HUES6 (cell line): ENCODE measurements at regions not wholly inside any gene's neighbourhood (a gene's known extent, or its start where the extent isn't known, plus 50 kb on each side); places are given as distances from the start of the nearest gene placed in this dataset.

ENCODE experiments used
- H3K27ac ChIP-seq: 2 replicates; pipeline ENCODE4 v1.7.0; 2013; ENCODE audit warnings: low read depth, mild to moderate bottlenecking, low read length, inconsistent platforms
- H3K27me3 ChIP-seq: 2 replicates; pipeline ENCODE4 v1.6.1; 2013; ENCODE audit warnings: low read length; ENCODE audit not compliant: control insufficient read depth, insufficient read depth
- H3K36me3 ChIP-seq: 2 replicates; pipeline ENCODE4 v1.6.1; 2013; ENCODE audit warnings: low read length; ENCODE audit not compliant: control insufficient read depth, insufficient read depth
- H3K4me1 ChIP-seq: 2 replicates; pipeline ENCODE4 v1.6.1; 2013; ENCODE audit warnings: low read length; ENCODE audit not compliant: control insufficient read depth, insufficient read depth
- H3K4me3 ChIP-seq: 2 replicates; pipeline ENCODE4 v1.5.1; 2013; ENCODE audit warnings: low read depth, low read length
- H3K9ac ChIP-seq: one replicate; pipeline ENCODE4 v1.6.1; 2013; ENCODE audit warnings: mild to moderate bottlenecking, low read length
- H3K9me3 ChIP-seq: 2 replicates; pipeline ENCODE4 v1.6.1; 2013; ENCODE audit warnings: low read depth, low read length; ENCODE audit not compliant: control insufficient read depth, insufficient read depth

GRCh38 chr1:17973694-17974093 lies 133.9 kb upstream of the IGSF21 start:
- H3K27me3 ChIP-seq = peaks cover 10% of the 10 kb centered on the region; the same call in 1 of the 2 replicates

DNA sequence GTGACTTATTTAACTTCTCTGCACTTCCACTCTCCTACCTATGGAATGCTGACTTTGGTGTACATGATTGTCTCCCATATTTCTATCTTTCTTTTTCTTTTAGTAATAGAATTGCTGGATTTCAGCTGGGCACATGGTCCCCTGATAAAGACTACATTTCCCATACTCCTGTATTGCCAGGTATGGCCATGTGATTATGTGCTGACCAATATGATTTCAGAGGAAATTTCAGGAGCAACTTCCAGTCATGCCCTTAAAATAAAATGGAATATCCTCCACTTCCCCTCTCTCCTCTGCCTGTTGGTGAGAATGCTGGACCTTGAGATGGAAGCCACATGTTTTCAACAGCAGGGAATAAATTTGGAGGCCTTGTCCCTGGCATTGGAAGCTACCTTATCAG lies 130.7 kb upstream of the IGSF21 start:
- H3K36me3 ChIP-seq = no peaks in the 10 kb centered on the region
- no peak overlapping the region for H3K27ac ChIP-seq
- H3K9me3 ChIP-seq = no peaks in the 10 kb centered on the region
- no peak overlapping the region for H3K4me3 ChIP-seq
- H3K9ac ChIP-seq = no peak overlapping the region
- peaks cover 4% of the 10 kb centered on the region; the same call in 1 of the 2 replicates for H3K4me1 ChIP-seq
- peaks cover 10% of the 10 kb centered on the region; the same call in 1 of the 2 replicates for H3K27me3 ChIP-seq

More at GRCh38 chr1:17973694-17974093, 133.9 kb upstream of the IGSF21 start:
- H3K36me3 ChIP-seq = no peaks in the 10 kb centered on the region
- no peak overlapping the region for H3K27ac ChIP-seq
- H3K4me3 ChIP-seq = no peak overlapping the region
- no peak overlapping the region for H3K9ac ChIP-seq
- H3K9me3 ChIP-seq = no peaks in the 10 kb centered on the region
- peaks cover 4% of the 10 kb centered on the region; the same call in 1 of the 2 replicates for H3K4me1 ChIP-seq

DNA sequence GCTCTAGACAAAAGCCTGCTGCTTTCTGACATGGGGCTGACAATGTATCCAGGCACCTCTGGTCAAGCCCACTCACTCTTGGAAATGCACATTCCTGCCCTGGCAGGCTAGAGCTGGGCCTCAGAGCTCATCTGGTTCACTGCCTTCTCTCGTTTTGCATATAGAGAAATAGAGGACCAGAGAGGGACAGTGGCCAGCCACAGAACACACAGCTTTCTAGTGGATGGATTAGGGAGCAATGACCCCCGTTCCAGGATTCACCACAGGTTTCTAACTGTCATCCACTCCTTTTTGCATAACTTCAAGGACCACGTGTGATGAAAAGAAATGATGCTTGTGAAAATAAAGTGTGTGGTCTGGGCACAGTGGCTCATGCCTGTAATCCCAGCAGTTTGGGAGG lies 129.6 kb upstream of the IGSF21 start:
- no peaks in the 10 kb centered on the region for H3K9me3 ChIP-seq
- H3K27ac ChIP-seq = no peak overlapping the region
- H3K4me1 ChIP-seq = peaks cover 4% of the 10 kb centered on the region; the same call in 1 of the 2 replicates
- no peak overlapping the region for H3K9ac ChIP-seq
- no peaks in the 10 kb centered on the region for H3K36me3 ChIP-seq
- no peak overlapping the region for H3K4me3 ChIP-seq
- peaks cover 7% of the 10 kb centered on the region; the same call in 1 of the 2 replicates for H3K27me3 ChIP-seq

GRCh38 chr1:17979815-17980214 lies 127.8 kb upstream of the IGSF21 start:
- Histone ChIP-seq H3K9ac (no peak overlapping the region), H3K27me3 (peaks cover 4% of the 10 kb centered on the region; the same call in 1 of the 2 replicates), H3K4me1 (no peaks in the 10 kb centered on the region), H3K9me3 (no peaks in the 10 kb centered on the region), H3K36me3 (no peaks in the 10 kb centered on the region), H3K27ac (no peak overlapping the region), H3K4me3 (no peak overlapping the region)

- H3K4me3 ChIP-seq = no peak overlapping the region
- no peaks in the 10 kb centered on the region for H3K9me3 ChIP-seq
- no peaks in the 10 kb centered on the region; the same call in 1 of the 2 replicates for H3K27me3 ChIP-seq
- no peak overlapping the region for H3K9ac ChIP-seq
- H3K27ac ChIP-seq = no peak overlapping the region
- no peaks in the 10 kb centered on the region for H3K4me1 ChIP-seq
- no peaks in the 10 kb centered on the region for H3K36me3 ChIP-seq
These were observed 125.4 kb upstream of the IGSF21 start for GRCh38 chr1:17982197-17982596.

- Histone ChIP-seq H3K4me1 (no peaks in the 10 kb centered on the region), H3K9ac (no peak overlapping the region), H3K27ac (no peak overlapping the region), H3K4me3 (no peak overlapping the region), H3K36me3 (no peaks in the 10 kb centered on the region), H3K27me3 (no peaks in the 10 kb centered on the region; the same call in 1 of the 2 replicates), H3K9me3 (no peaks in the 10 kb centered on the region)
These were observed 123.0 kb upstream of the IGSF21 start for GRCh38 chr1:17984583-17984982.

DNA sequence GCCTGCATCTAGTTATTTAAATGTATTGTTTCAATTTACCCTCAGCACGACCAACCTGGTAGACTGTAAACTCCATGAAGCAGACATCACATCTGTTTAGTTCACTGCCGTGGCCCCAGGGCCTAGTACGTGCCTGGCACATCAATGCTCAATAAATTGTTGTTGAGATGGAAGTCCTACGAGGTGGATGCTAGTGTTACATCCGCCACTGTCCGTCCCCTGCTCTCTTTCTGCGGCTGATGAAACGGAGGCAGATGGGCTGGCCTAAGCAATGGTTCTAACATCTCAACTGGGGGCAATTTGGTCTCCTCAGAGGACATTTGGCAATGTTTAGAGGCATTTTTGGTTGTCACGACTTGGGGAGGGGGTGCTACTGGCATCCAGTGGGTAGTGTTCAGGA lies 121.4 kb upstream of the IGSF21 start:
- no peak overlapping the region for H3K4me3 ChIP-seq
- H3K4me1 ChIP-seq = no peaks in the 10 kb centered on the region
- H3K27me3 ChIP-seq = no peaks in the 10 kb centered on the region

DNA sequence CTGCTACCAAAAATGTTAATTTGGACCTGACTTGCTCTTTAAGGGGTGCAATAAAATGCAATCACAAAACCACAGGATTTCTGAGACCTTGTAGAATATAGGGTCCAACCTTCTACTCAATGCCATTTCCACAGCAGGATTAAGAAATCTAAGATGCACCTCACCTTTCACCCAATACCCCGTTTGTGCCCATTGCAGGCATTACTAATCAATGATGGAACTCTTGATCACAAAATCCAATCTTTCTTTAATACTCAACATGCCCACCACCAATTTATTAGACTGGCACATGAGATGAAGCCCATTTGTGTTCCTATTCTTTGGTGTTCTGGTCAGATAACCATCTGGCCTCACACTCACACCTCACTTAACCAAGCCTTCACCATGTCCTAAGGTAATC lies 117.2 kb upstream of the IGSF21 start:
- no peak overlapping the region for H3K4me3 ChIP-seq
- H3K9me3 ChIP-seq = no peaks in the 10 kb centered on the region; the same call in 1 of the 2 replicates
- no peaks in the 10 kb centered on the region for H3K36me3 ChIP-seq
- H3K4me1 ChIP-seq = no peaks in the 10 kb centered on the region
- H3K27me3 ChIP-seq = no peaks in the 10 kb centered on the region; the same call in 1 of the 2 replicates
- no peak overlapping the region for H3K9ac ChIP-seq
- no peak overlapping the region for H3K27ac ChIP-seq

More for the DNA sequence above, 121.4 kb upstream of the IGSF21 start:
- no peak overlapping the region for H3K9ac ChIP-seq
- no peak overlapping the region for H3K27ac ChIP-seq
- no peaks in the 10 kb centered on the region for H3K36me3 ChIP-seq
- no peaks in the 10 kb centered on the region; the same call in 1 of the 2 replicates for H3K9me3 ChIP-seq

DNA sequence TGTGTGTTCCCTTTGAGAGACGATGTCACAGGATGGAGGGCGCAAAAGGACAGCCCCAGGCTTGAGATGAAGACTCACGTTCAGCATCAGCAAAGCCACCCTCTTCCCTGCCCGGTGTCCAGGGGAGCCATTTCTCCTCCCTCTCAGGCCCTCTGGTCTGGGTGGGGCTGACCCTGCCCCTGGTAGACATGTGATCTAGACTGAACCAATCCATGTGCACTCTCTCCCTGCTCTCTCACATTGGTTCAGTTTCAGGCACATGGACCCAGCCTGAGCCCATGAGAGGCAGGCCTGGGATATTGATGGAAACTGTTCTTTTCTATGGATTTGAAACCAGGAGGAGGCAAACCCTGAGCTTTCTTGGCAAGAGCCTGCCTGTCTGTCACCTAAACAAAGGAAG lies 115.6 kb upstream of the IGSF21 start:
- Histone ChIP-seq H3K9ac (no peak overlapping the region), H3K4me1 (no peaks in the 10 kb centered on the region), H3K27me3 (peaks cover 7% of the 10 kb centered on the region), H3K27ac (no peak overlapping the region), H3K4me3 (no peak overlapping the region), H3K36me3 (no peaks in the 10 kb centered on the region), H3K9me3 (no peaks in the 10 kb centered on the region; the same call in 1 of the 2 replicates)

DNA sequence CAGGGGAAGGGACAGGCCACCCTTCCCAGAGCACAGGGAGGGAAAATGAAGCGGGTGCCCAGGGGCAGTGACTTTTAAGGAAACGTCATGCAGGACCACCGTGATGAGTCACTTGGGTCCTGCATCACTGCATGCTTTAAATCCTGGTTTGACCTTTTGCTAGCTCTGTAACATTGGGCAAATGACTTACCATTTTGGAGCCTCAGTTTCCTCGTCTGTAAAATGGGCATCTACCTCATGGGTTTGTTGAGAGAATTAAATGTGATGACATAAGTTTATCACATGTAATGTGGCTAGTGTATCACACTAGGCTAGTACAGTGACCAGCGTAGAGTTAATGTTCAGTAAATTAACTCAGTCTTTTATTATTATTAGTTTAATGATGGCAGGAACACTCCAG lies 114.8 kb upstream of the IGSF21 start:
- no peak overlapping the region for H3K4me3 ChIP-seq
- H3K9me3 ChIP-seq = no peaks in the 10 kb centered on the region; the same call in 1 of the 2 replicates
- peaks cover 10% of the 10 kb centered on the region for H3K27me3 ChIP-seq
- no peak overlapping the region for H3K27ac ChIP-seq
- no peaks in the 10 kb centered on the region for H3K4me1 ChIP-seq
- no peaks in the 10 kb centered on the region for H3K36me3 ChIP-seq
- H3K9ac ChIP-seq = no peak overlapping the region

- Histone ChIP-seq H3K27ac (no peak overlapping the region), H3K36me3 (no peaks in the 10 kb centered on the region), H3K4me3 (no peak overlapping the region), H3K9me3 (no peaks in the 10 kb centered on the region; the same call in 1 of the 2 replicates), H3K9ac (no peak overlapping the region), H3K27me3 (peaks cover 10% of the 10 kb centered on the region), H3K4me1 (no peaks in the 10 kb centered on the region)
These were observed 113.6 kb upstream of the IGSF21 start for GRCh38 chr1:17994046-17994445.
